GM12801 (cell line): ENCODE measurements at regions not wholly inside any gene's neighbourhood (a gene's known extent, or its start where the extent isn't known, plus 50 kb on each side); places are given as distances from the start of the nearest gene placed in this dataset.

Source experiments
- CTCF ChIP-seq: IDR thresholded peaks from one replicate; pipeline ENCODE4 v1.5.1; 2011; ENCODE audit warnings: control low read depth; ENCODE audit not compliant: insufficient read length; ENCODE audit errors: extremely low read depth

GRCh38 chr1:219391297-219391696 lies 217.6 kb downstream of the LYPLAL1 start:
- TF ChIP-seq CTCF: no peak

GRCh38 chr1:219387211-219387610 lies 213.5 kb downstream of the LYPLAL1 start:
- no peak for TF ChIP-seq CTCF

- TF ChIP-seq CTCF: no peak
Measured at GRCh38 chr1:219385787-219386427, 212.2 kb downstream of the LYPLAL1 start.

GRCh38 chr1:219383281-219383680 lies 209.6 kb downstream of the LYPLAL1 start:
- no peak for TF ChIP-seq CTCF

GRCh38 chr1:219381396-219381795 lies 207.7 kb downstream of the LYPLAL1 start:
- TF ChIP-seq CTCF: no peak

GRCh38 chr1:219380463-219380862 lies 206.8 kb downstream of the LYPLAL1 start:
- no peak for TF ChIP-seq CTCF

GRCh38 chr1:219379691-219380090 lies 206.0 kb downstream of the LYPLAL1 start:
- no peak for TF ChIP-seq CTCF
